ENCODE measurements at regions not wholly inside any gene's neighbourhood (a gene's known extent, or its start where the extent isn't known, plus 50 kb on each side); places are given as distances from the start of the nearest gene placed in this dataset.
"Not testable (repeated sequence)": the region's sequence is repeated elsewhere in the genome, so short reads cannot be mapped to it uniquely, and the experiment has no call there.

GRCh38 chr9:101858026-101858425 lies 119.6 kb upstream of the GRIN3A start:
- no peak overlapping the region for H3K4me3 ChIP-seq
- H3K27me3 ChIP-seq: no peaks in the 10 kb centered on the region
- H3K4me1 ChIP-seq: no peaks in the 10 kb centered on the region
- intact Hi-C loops (cut with DNase I): no loop called here
- no peaks in the 10 kb centered on the region for H3K9me3 ChIP-seq
- no peak overlapping the region for H3K27ac ChIP-seq
- no peaks in the 10 kb centered on the region for H3K36me3 ChIP-seq
- no peak for ATAC-seq
- TF ChIP-seq CTCF (IDR thresholded peaks at IDR 0.05): no peak
- DNase-seq: no peak

- Histone ChIP-seq H3K27ac (no peak overlapping the region), H3K27me3 (no peaks in the 10 kb centered on the region), H3K4me1 (no peaks in the 10 kb centered on the region), H3K36me3 (no peaks in the 10 kb centered on the region), H3K9me3 (no peaks in the 10 kb centered on the region), H3K4me3 (no peak overlapping the region)
- ATAC-seq (no peak), DNase-seq (no peak)
- no peak for TF ChIP-seq CTCF (IDR thresholded peaks at IDR 0.05)
- intact Hi-C loops (cut with DNase I): no loop called here
These were observed 110.8 kb upstream of the GRIN3A start for GRCh38 chr9:101849102-101849707.

- H3K27ac ChIP-seq: no peak overlapping the region
- no peaks in the 10 kb centered on the region for H3K36me3 ChIP-seq
- intact Hi-C loops (cut with DNase I): no loop called here
- no peak for ATAC-seq
- no peaks in the 10 kb centered on the region for H3K9me3 ChIP-seq
- H3K27me3 ChIP-seq: no peaks in the 10 kb centered on the region
- no peak for DNase-seq
- H3K4me1 ChIP-seq: no peaks in the 10 kb centered on the region
- no peak for TF ChIP-seq CTCF (IDR thresholded peaks at IDR 0.05)
- H3K4me3 ChIP-seq: no peak overlapping the region
These were observed 110.1 kb upstream of the GRIN3A start for GRCh38 chr9:101848485-101848919.

GRCh38 chr9:101846161-101846560 lies 107.7 kb upstream of the GRIN3A start:
- no peak overlapping the region for H3K4me3 ChIP-seq
- no peak for DNase-seq
- H3K27me3 ChIP-seq: no peaks in the 10 kb centered on the region
- TF ChIP-seq CTCF (IDR thresholded peaks at IDR 0.05): no peak
- H3K9me3 ChIP-seq: no peaks in the 10 kb centered on the region
- intact Hi-C loops (cut with DNase I): no loop called here
- H3K4me1 ChIP-seq: no peaks in the 10 kb centered on the region
- no peak for ATAC-seq
- no peak overlapping the region for H3K27ac ChIP-seq
- H3K36me3 ChIP-seq: no peaks in the 10 kb centered on the region

DNA sequence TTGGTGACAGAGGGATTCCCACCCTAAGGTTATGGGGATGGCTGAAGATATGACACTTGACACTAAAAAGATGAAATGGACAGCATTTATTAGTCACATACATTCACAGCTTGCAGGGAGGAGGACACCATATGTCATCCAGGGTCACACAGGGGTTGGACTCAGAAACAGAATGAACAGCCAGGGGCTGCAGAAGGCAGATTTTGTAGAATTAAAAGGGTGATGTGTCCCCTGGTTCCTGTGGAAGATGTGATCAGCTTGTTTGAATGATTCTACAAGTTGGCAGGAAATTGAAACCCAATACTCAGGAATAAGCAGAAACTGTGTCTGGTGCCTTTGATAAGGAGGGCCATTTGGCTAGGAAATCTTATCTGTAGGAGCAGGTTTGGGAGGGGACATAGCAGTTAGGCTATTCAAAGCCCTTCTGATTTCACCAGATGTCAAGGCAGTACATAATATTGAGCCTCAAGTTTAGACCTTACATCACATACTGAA lies 102.3 kb upstream of the GRIN3A start:
- ATAC-seq (no peak), DNase-seq (no peak)

GRCh38 chr9:101838988-101839387 lies 100.5 kb upstream of the GRIN3A start:
- H3K4me3 ChIP-seq; DNase-seq; H3K36me3 ChIP-seq; H3K9me3 ChIP-seq; H3K4me1 ChIP-seq; H3K27ac ChIP-seq; intact Hi-C loops (cut with DNase I); ATAC-seq; H3K27me3 ChIP-seq: not testable (repeated sequence)

More for the DNA sequence above, 102.3 kb upstream of the GRIN3A start:
- no peak for TF ChIP-seq CTCF (IDR thresholded peaks at IDR 0.05)
- no peaks in the 10 kb centered on the region for H3K4me1 ChIP-seq
- H3K27me3 ChIP-seq: no peaks in the 10 kb centered on the region
- H3K27ac ChIP-seq: no peak overlapping the region
- no peak overlapping the region for H3K4me3 ChIP-seq
- H3K36me3 ChIP-seq: no peaks in the 10 kb centered on the region
- H3K9me3 ChIP-seq: no peaks in the 10 kb centered on the region
- intact Hi-C loops (cut with DNase I): no loop called here

All from upper lobe of right lung (tissue), 1 donor.